Upper lobe of right lung (tissue), 1 donor: ENCODE measurements at regions not wholly inside any gene's neighbourhood (a gene's known extent, or its start where the extent isn't known, plus 50 kb on each side); places are given as distances from the start of the nearest gene placed in this dataset.
"Not testable (repeated sequence)": the region's sequence is repeated elsewhere in the genome, so short reads cannot be mapped to it uniquely, and the experiment has no call there.

ENCODE experiments used
- ATAC-seq: fragments of 200-7000 bp; cut with Tn5 transposase; one replicate; pipeline ENCODE4 v1.9.1; 2020; ENCODE audit warnings: mild to moderate bottlenecking, moderate library complexity
- DNase-seq: peaks from one replicate; pipeline ENCODE4 v3.0.0-alpha.2; 2020
- H3K27ac ChIP-seq: fragments of 200-600 bp; one replicate; pipeline ENCODE4 v1.8.0; 2022
- H3K27me3 ChIP-seq: fragments of 200-600 bp; one replicate; pipeline ENCODE4 v1.8.0; 2022; ENCODE audit warnings: mild to moderate bottlenecking
- H3K36me3 ChIP-seq: fragments of 200-600 bp; one replicate; pipeline ENCODE4 v1.8.0; 2022
- H3K4me1 ChIP-seq: fragments of 200-600 bp; one replicate; pipeline ENCODE4 v1.8.0; 2022
- H3K4me3 ChIP-seq: fragments of 200-600 bp; one replicate; pipeline ENCODE4 v1.8.0; 2022; ENCODE audit warnings: mild to moderate bottlenecking
- H3K9me3 ChIP-seq: fragments of 200-600 bp; one replicate; pipeline ENCODE4 v1.8.0; 2022
- CTCF ChIP-seq: fragments of 200-600 bp; IDR thresholded peaks from one replicate; pipeline ENCODE4 v1.8.0; 2022; ENCODE audit warnings: antibody characterized with exemption
- intact Hi-C: fragments of 100-400 bp; cut with DNase I; formaldehyde crosslinking; loops from one replicate; pipeline ENCODE4 v1.11.0; 2022
- donor health status: DM: no; HTN: yes; CAD: no; lungs with severe emphysema.

- Histone ChIP-seq H3K9me3 (no peaks in the 10 kb centered on the region), H3K27me3 (no peaks in the 10 kb centered on the region), H3K36me3 (no peaks in the 10 kb centered on the region), H3K27ac (no peak overlapping the region), H3K4me1 (peaks cover 7% of the 10 kb centered on the region), H3K4me3 (no peak overlapping the region)
- ATAC-seq (no peak), DNase-seq (no peak)
- no peak for TF ChIP-seq CTCF
- intact Hi-C loops = loop anchor here (10.0 kb wide), 1 partner anchor 245 kb away; no protein-coding TSS in a partner anchor
These were observed 153.7 kb downstream of the TENT5C start for GRCh38 chr1:117759535-117759934.

DNA sequence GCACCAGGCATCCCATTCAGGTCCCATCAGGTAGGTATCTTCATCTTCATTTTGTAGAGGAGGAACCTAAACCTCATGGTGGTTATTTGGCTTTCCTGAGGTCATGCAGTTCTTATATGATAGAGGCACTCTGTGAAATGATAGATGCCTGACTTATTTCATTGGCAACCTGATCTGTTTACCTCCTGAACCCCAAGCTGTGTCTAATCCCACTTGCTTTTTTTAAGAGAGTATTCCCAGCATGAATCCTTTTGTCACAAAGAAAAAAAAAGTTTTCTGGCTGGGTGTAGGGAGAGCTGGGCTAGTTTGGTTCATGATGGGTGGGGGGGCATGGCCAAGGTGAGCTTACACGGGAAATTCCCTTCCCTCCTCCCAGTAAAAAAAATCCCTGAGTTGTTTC, 154.2 kb downstream of the TENT5C start:
- ATAC-seq (no peak), DNase-seq (no peak)
- H3K27me3 ChIP-seq = no peaks in the 10 kb centered on the region
- H3K36me3 ChIP-seq = no peaks in the 10 kb centered on the region
- no peak overlapping the region for H3K27ac ChIP-seq
- intact Hi-C loops = no loop called here
- no peak for TF ChIP-seq CTCF
- H3K9me3 ChIP-seq = no peaks in the 10 kb centered on the region
- H3K4me3 ChIP-seq = no peak overlapping the region
- H3K4me1 ChIP-seq = peaks cover 7% of the 10 kb centered on the region

DNA sequence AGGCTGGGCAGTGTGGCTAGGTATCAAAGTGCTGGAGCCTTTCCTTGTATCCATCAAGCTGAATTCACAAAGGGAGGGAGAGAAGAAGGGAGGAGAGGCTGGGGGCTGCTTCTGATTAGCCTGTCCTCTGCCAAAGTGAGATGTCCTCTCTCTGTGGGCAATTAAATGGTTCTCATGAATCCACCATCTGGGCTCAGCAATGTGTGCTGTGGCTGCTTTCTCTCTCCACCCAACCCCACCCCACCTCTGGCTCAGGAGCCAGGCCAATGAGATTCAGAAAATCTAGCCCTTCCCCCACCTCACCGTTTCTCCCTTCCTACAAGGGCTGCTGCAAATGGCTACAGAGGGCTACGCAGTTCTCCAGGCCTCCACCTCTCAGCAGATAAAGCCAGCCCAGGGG, 154.6 kb downstream of the TENT5C start:
- intact Hi-C loops = no loop called here

GRCh38 chr1:117767756-117768155, 161.7 kb downstream of the GDAP2 start:
- H3K36me3 ChIP-seq, H3K27me3 ChIP-seq, DNase-seq, ATAC-seq, intact Hi-C loops, H3K27ac ChIP-seq, H3K4me3 ChIP-seq, H3K4me1 ChIP-seq: not testable (repeated sequence)
- peaks cover 11% of the 10 kb centered on the region for H3K9me3 ChIP-seq

More for the DNA sequence above, 154.6 kb downstream of the TENT5C start:
- no peaks in the 10 kb centered on the region for H3K9me3 ChIP-seq
- no peaks in the 10 kb centered on the region for H3K36me3 ChIP-seq
- no peak overlapping the region for H3K4me3 ChIP-seq
- TF ChIP-seq CTCF = no peak
- no peak for DNase-seq
- ATAC-seq = no peak
- no peaks in the 10 kb centered on the region for H3K27me3 ChIP-seq
- peaks cover 7% of the 10 kb centered on the region for H3K4me1 ChIP-seq
- no peak overlapping the region for H3K27ac ChIP-seq

DNA sequence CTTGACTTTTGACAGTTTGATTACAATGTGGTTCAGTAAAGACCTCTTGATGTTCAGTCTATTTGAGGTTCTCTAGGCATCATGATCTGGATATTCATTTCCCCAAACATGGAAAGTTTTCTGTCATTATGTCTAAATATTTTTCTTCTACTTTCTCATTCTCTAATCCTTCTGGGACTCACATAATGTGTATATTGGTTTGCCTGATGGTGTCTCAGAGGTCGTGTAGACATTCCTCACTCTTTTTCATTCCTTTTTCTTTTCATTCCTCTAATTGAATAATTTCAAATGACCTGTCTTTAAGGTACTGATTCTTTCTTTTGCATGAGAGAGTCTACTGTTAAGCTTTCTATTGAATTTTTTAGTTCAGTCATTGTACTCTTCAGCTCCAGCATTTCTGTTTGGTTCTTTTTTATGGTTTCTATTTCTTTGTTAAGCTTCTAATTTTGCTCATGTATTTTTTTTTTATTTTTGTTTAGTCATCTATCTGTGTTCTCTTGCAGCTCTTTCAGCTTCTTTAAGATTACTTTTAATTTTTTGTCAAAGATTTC, 158.4 kb downstream of the GDAP2 start:
- intact Hi-C loops = no loop called here
- Histone ChIP-seq H3K4me3 (no peak overlapping the region), H3K27ac (no peak overlapping the region), H3K27me3 (no peaks in the 10 kb centered on the region), H3K36me3 (no peaks in the 10 kb centered on the region), H3K9me3 (peaks cover 11% of the 10 kb centered on the region), H3K4me1 (no peaks in the 10 kb centered on the region)
- no peak for TF ChIP-seq CTCF
- DNase-seq (no peak), ATAC-seq (no peak)

GRCh38 chr1:117779364-117779763, 150.1 kb downstream of the GDAP2 start:
- intact Hi-C loops = no loop called here
- Histone ChIP-seq H3K9me3 (no peaks in the 10 kb centered on the region), H3K27me3 (no peaks in the 10 kb centered on the region), H3K27ac (no peak overlapping the region), H3K4me1 (no peaks in the 10 kb centered on the region), H3K36me3 (no peaks in the 10 kb centered on the region), H3K4me3 (no peak overlapping the region)
- DNase-seq (no peak), ATAC-seq (no peak)
- TF ChIP-seq CTCF = no peak
